H1 (cell line): ENCODE measurements at regions not wholly inside any gene's neighbourhood (a gene's known extent, or its start where the extent isn't known, plus 50 kb on each side); places are given as distances from the start of the nearest gene placed in this dataset.

ENCODE experiments used
- CTCF ChIA-PET: fragments of 300-600 bp; sonication (Branson Sonifier 250); formaldehyde crosslinking; loops from one replicate; lab custom pipeline; 2021; ENCODE audit not compliant: partially characterized antibody; lab: Charles Lee
- POLR2A ChIA-PET: fragments of 300-600 bp; sonication (Branson Sonifier 250); formaldehyde crosslinking; loops from one replicate; lab custom pipeline; 2021; ENCODE audit warnings: inconsistent platforms; ENCODE audit not compliant: partially characterized antibody; lab: Charles Lee
- DNase-seq, 2 experiments: peaks; one replicate each; pipeline versions ENCODE4 v3.0.0 to v3.0.0-alpha.2; 2010 to 2022; ENCODE audit warnings: low spot score in 2 of 2, low read depth in 1 of 2, mixed read lengths in 1 of 2
- FAIRE-seq: peaks from 2 replicates; lab custom pipeline; 2011; peaks lifted over from hg19 to GRCh38; lab: Jason Lieb, UNC
- H2AFZ ChIP-seq: 2 replicates; pipeline ENCODE4 v1.8.1; 2012; ENCODE audit warnings: low read length, inconsistent platforms
- H2AK5ac ChIP-seq: 2 replicates; pipeline ENCODE4 v1.6.1; 2013; ENCODE audit warnings: low read depth, low read length
- H2BK120ac ChIP-seq: replicated peaks from 2 replicates; pipeline ENCODE3; 2013; ENCODE audit warnings: low read depth, low read length, inconsistent platforms
- H2BK12ac ChIP-seq: 2 replicates; pipeline ENCODE4 v1.6.1; 2013; ENCODE audit warnings: low read depth, low read length
- H2BK15ac ChIP-seq: 2 replicates; pipeline ENCODE4 v1.6.1; 2013; ENCODE audit warnings: low read length
- H2BK20ac ChIP-seq: 2 replicates; pipeline ENCODE4 v1.6.1; 2013; ENCODE audit warnings: low read length
- H2BK5ac ChIP-seq: 2 replicates; pipeline ENCODE4 v1.6.1; 2013; ENCODE audit warnings: low read depth, low read length
- H3K14ac ChIP-seq: 2 replicates; pipeline ENCODE4 v1.6.1; 2013; ENCODE audit warnings: inconsistent platforms; ENCODE audit not compliant: insufficient read length
- H3K18ac ChIP-seq: 2 replicates; pipeline ENCODE4 v1.6.1; 2013; ENCODE audit warnings: low read length; ENCODE audit errors: extremely low read depth
- H3K23ac ChIP-seq: 2 replicates; pipeline ENCODE4 v1.6.1; 2013; ENCODE audit warnings: inconsistent platforms; ENCODE audit not compliant: insufficient read length
- H3K23me2 ChIP-seq: 2 replicates; pipeline ENCODE4 v1.6.1; 2013; ENCODE audit warnings: low read depth, low read length
- H3K27ac ChIP-seq: 2 replicates; pipeline ENCODE4 v1.6.1; 2011; ENCODE audit warnings: low read depth, low read length, inconsistent platforms
- H3K27me3 ChIP-seq, 4 experiments: replicated peaks in 1 of 4; 1 replicate in 1 of 4; 2 replicates in 3 of 4; pipeline versions ENCODE4 v1.6.1 to v1.8.1; 2011 to 2013; ENCODE audit warnings: low read length in 3 of 4, mild to moderate bottlenecking in 3 of 4, inconsistent platforms in 2 of 4, mixed read lengths in 2 of 4, moderate library complexity in 1 of 4; ENCODE audit not compliant: control insufficient read depth in 3 of 4, insufficient read depth in 3 of 4; ENCODE audit errors: extremely low read depth in 1 of 4
- H3K36me3 ChIP-seq, 4 experiments: 2 replicates each; pipeline versions ENCODE4 v1.6.1 to v1.8.1; 2011 to 2013; ENCODE audit warnings: mild to moderate bottlenecking in 4 of 4, low read length in 3 of 4, moderate library complexity in 2 of 4, control low read depth in 1 of 4, inconsistent platforms in 1 of 4; ENCODE audit not compliant: insufficient read depth in 4 of 4, control insufficient read depth in 2 of 4
- H3K4ac ChIP-seq: replicated peaks from 2 replicates; pipeline ENCODE3; 2013; ENCODE audit warnings: low read length, low read depth, mixed read lengths, inconsistent platforms; ENCODE audit not compliant: insufficient read length
- H3K4me1 ChIP-seq, 4 experiments: replicated peaks in 1 of 4; 1 replicate in 1 of 4; 2 replicates in 3 of 4; pipeline versions ENCODE4 v1.6.1 to v1.8.1; 2011 to 2013; ENCODE audit warnings: low read length in 3 of 4, inconsistent platforms in 2 of 4, mixed read lengths in 1 of 4; ENCODE audit not compliant: insufficient read depth in 4 of 4, control insufficient read depth in 3 of 4
- H3K4me2 ChIP-seq, 2 experiments: 2 replicates each; pipeline versions ENCODE4 v1.6.1 to v1.8.1; 2011 to 2013; ENCODE audit warnings: low read depth in 2 of 2, low read length in 2 of 2, control low read depth in 1 of 2, inconsistent platforms in 1 of 2, mild to moderate bottlenecking in 1 of 2; ENCODE audit not compliant: insufficient read depth in 1 of 2
- H3K4me3 ChIP-seq, 4 experiments: fragments of 200-600, 300-600 bp in 1 of 4; sonication (generic), shearing (Covaris generic), sonication (Bioruptor Twin) in 1 of 4; 2 replicates each; pipeline versions ENCODE4 v1.5.1 to v1.8.1; 2011 to 2016; ENCODE audit warnings: low read length in 4 of 4, low read depth in 3 of 4, control low read depth in 2 of 4, inconsistent platforms in 2 of 4, mild to moderate bottlenecking in 2 of 4, mixed read lengths in 1 of 4, moderate library complexity in 1 of 4; ENCODE audit not compliant: insufficient read depth in 2 of 4; ENCODE audit errors: extremely low read depth in 1 of 4
- H3K56ac ChIP-seq: replicated peaks from 2 replicates; pipeline ENCODE3; 2013; ENCODE audit warnings: low read depth, mild to moderate bottlenecking, mixed read lengths, low read length, inconsistent platforms; ENCODE audit not compliant: insufficient read length
- H3K79me1 ChIP-seq: 2 replicates; pipeline ENCODE4 v1.6.1; 2013; ENCODE audit warnings: low read depth, low read length, control low read depth
- H3K79me2 ChIP-seq, 2 experiments: 2 replicates each; pipeline versions ENCODE4 v1.6.1 to v1.8.1; 2012 to 2013; ENCODE audit warnings: low read length in 2 of 2, mild to moderate bottlenecking in 2 of 2, inconsistent platforms in 1 of 2; ENCODE audit not compliant: insufficient read depth in 2 of 2, control insufficient read depth in 1 of 2
- H3K9ac ChIP-seq, 4 experiments: replicated peaks in 1 of 4; 1 replicate in 1 of 4; 2 replicates in 3 of 4; pipeline versions ENCODE4 v1.6.1 to v1.8.1; 2011 to 2013; ENCODE audit warnings: low read depth in 3 of 4, low read length in 3 of 4, control low read depth in 2 of 4, mild to moderate bottlenecking in 2 of 4, moderate library complexity in 2 of 4, inconsistent platforms in 1 of 4; ENCODE audit errors: extremely low read depth in 1 of 4
- H3K9me3 ChIP-seq, 2 experiments: 2 replicates each; pipeline versions ENCODE4 v1.6.1 to v1.8.1; 2012 to 2013; ENCODE audit warnings: mild to moderate bottlenecking in 2 of 2, moderate library complexity in 2 of 2, control low read depth in 1 of 2, inconsistent platforms in 1 of 2, low read depth in 1 of 2, low read length in 1 of 2, mixed read lengths in 1 of 2; ENCODE audit not compliant: insufficient read depth in 2 of 2
- H4K20me1 ChIP-seq, 2 experiments: replicated peaks in 1 of 2; 2 replicates each; pipeline versions ENCODE3 to v1.8.1; 2011 to 2013; ENCODE audit warnings: inconsistent platforms in 2 of 2, low read length in 2 of 2, mild to moderate bottlenecking in 1 of 2; ENCODE audit not compliant: insufficient read depth in 2 of 2, control insufficient read depth in 1 of 2
- H4K5ac ChIP-seq: 2 replicates; pipeline ENCODE4 v1.6.1; 2013; ENCODE audit warnings: low read length, low read depth, mixed read lengths, inconsistent platforms; ENCODE audit not compliant: insufficient read length
- H4K8ac ChIP-seq: 2 replicates; pipeline ENCODE4 v1.8.0; 2013; ENCODE audit warnings: mild to moderate bottlenecking, moderate library complexity, low read length, inconsistent platforms; ENCODE audit not compliant: insufficient read depth; ENCODE audit errors: extremely low read depth
- H4K91ac ChIP-seq: replicated peaks from 2 replicates; pipeline ENCODE3; 2013; ENCODE audit warnings: low read length, mixed read lengths, inconsistent platforms; ENCODE audit not compliant: insufficient read length
- CBX5 ChIP-seq: fragments of 300-800, 300-1000 bp; sonication (generic); IDR thresholded peaks from 2 replicates; pipeline ENCODE4 v1.7.1; 2016; ENCODE audit warnings: antibody characterized with exemption, low read length, low read depth
- HDAC2 ChIP-seq, 2 experiments: fragments of 300-600 bp in 1 of 2; sonication (generic) in 1 of 2; IDR thresholded peaks; 2 replicates each; pipeline ENCODE4 v1.6.1; 2011 to 2012; ENCODE audit warnings: low read depth in 2 of 2, low read length in 2 of 2, mild to moderate bottlenecking in 2 of 2, moderate library complexity in 2 of 2, borderline replicate concordance in 1 of 2, inconsistent platforms in 1 of 2
- HDAC6 ChIP-seq: IDR thresholded peaks from one replicate; pipeline ENCODE4 v1.7.1; 2012; ENCODE audit warnings: low read depth, mild to moderate bottlenecking, inconsistent platforms, low read length, moderate library complexity
- JUN ChIP-seq: IDR thresholded peaks from 2 replicates; pipeline ENCODE4 v1.6.1; 2011; ENCODE audit warnings: low read depth, mild to moderate bottlenecking, improper control_type of control experiment, low read length
- JUND ChIP-seq: IDR thresholded peaks from 2 replicates; pipeline ENCODE4 v1.6.1; 2011; ENCODE audit warnings: mild to moderate bottlenecking, improper control_type of control experiment, low read length
- PHF8 ChIP-seq: fragments of 200-600 bp; sonication (generic); conservative IDR thresholded peaks from 2 replicates; pipeline ENCODE4 v1.7.1; 2012; ENCODE audit warnings: low read depth, mild to moderate bottlenecking, inconsistent platforms, low read length, moderate library complexity
- RXRA ChIP-seq: IDR thresholded peaks from 2 replicates; pipeline ENCODE4 v1.6.1; 2011; ENCODE audit warnings: low read depth, mild to moderate bottlenecking, low read length, moderate library complexity; ENCODE audit not compliant: insufficient read depth
- SIN3A ChIP-seq, 2 experiments: IDR thresholded peaks in 1 of 2; conservative IDR thresholded peaks in 1 of 2; 2 replicates each; pipeline ENCODE4 v1.6.1; 2011 to 2012; ENCODE audit warnings: low read length in 2 of 2, improper control_type of control experiment in 1 of 2, low read depth in 1 of 2, mild to moderate bottlenecking in 1 of 2
- SRF ChIP-seq: IDR thresholded peaks from 2 replicates; pipeline ENCODE4 v1.6.1; 2011; ENCODE audit warnings: mild to moderate bottlenecking, low read depth, low read length, moderate library complexity
- YY1 ChIP-seq: IDR thresholded peaks from 2 replicates; pipeline ENCODE4 v1.6.1; 2011; ENCODE audit warnings: low read depth, mild to moderate bottlenecking, low read length
- WGBS, 2 experiments: shearing (Covaris generic) in 1 of 2; methylation state at CpG; one replicate each; pipeline versions ENCODE4 v1.1.6 to v1.1.7; 2013 to 2015; ENCODE audit warnings: low lambda C conversion rate in 2 of 2, mixed read lengths in 2 of 2, inconsistent platforms in 1 of 2, low coverage in 1 of 2, missing lambda C conversion rate in 1 of 2; ENCODE audit not compliant: insufficient replicate concordance in 2 of 2, insufficient coverage in 1 of 2, insufficient read length in 1 of 2; ENCODE audit errors: extremely low coverage in 1 of 2, missing lambda C conversion rate in 1 of 2; 5-methylcytosine and 5-hydroxymethylcytosine counted together
- TF ChIP-seq, protein P1 (sequence below): IDR thresholded peaks from 2 replicates; pipeline ENCODE4 v1.6.1; 2012; ENCODE audit warnings: low read length, inconsistent platforms
- TF ChIP-seq, protein P2 (sequence below): IDR thresholded peaks from 2 replicates; pipeline ENCODE4 v1.6.1; 2012; ENCODE audit warnings: inconsistent platforms

DNA sequence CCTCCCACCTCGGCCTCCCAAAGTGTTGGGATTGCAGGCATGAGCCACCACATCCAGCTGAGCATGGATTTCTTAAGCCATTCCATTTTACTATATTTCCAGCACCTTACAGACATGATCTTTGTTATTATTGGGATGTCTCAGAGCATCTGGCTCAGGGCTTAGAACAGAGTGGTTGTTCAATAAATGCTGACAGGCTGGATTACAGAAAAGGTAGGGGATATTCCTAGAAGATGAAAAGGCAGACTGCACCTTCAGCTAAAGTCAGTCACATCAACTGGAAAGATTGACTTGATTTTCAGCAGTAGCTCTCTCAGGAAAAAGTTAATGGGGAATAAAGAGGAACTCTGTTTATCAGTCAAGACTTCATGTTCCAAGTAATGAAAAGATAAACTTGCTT lies 360.3 kb upstream of the ERCC4 start:
- Histone ChIP-seq H2BK20ac (no peak overlapping the region), H3K9ac (no peak overlapping the region), H4K5ac (no peak overlapping the region), H3K4me2 (no peak overlapping the region), H3K14ac (no peak overlapping the region), H3K18ac (no peak overlapping the region), H2AK5ac (no peak overlapping the region), H3K79me1 (no peaks in the 10 kb centered on the region), H2BK120ac (no peak overlapping the region), H3K27me3 (no peaks in the 10 kb centered on the region), H2BK15ac (no peak overlapping the region), H3K79me2 (no peaks in the 10 kb centered on the region), H3K4me3 (no peak overlapping the region), H3K36me3 (no peaks in the 10 kb centered on the region), H3K23me2 (no peaks in the 10 kb centered on the region), H4K91ac (no peak overlapping the region), H3K23ac (no peak overlapping the region), H3K4ac (no peak overlapping the region), H4K20me1 (no peaks in the 10 kb centered on the region), H2BK5ac (no peak overlapping the region), H2BK12ac (no peak overlapping the region), H3K27ac (no peak overlapping the region), H4K8ac (no peak overlapping the region), H3K56ac (no peak overlapping the region), H3K9me3 (no peaks in the 10 kb centered on the region), H3K4me1 (peaks cover 0 to 7% (median 4%) of the 10 kb centered on the region in 4 experiments; a peak in 5 of 7 replicates), H2AFZ (no peak overlapping the region)
- FAIRE-seq (no peak), DNase-seq (no peak)
- CTCF ChIA-PET: interaction anchor here (1.8 kb wide), 1 partner anchor 208 kb away, joined by 8 read pairs; no protein-coding TSS in a partner anchor
- POLR2A ChIA-PET: no interaction called here
- 100% methylated on average over 1 of the region's 1 CpG; no CpG with 5 or more reads in 1 of the 2 experiments for WGBS, 2 experiments
- TF ChIP-seq CBX5 (no peak), HDAC2 (IDR thresholded peaks at IDR 0.05; ENCODE audit: borderline replicate concordance in 1 of 2, low read depth in 2 of 2, low read length in 2 of 2) (no peak), PHF8 (no peak), RXRA (no peak), SRF (no peak), JUN (no peak), YY1 (no peak), HDAC6 (no peak), SIN3A (conservative IDR thresholded peaks at IDR 0.05 in 1 of 2, IDR thresholded peaks at IDR 0.05 in 1 of 2; ENCODE audit: low read depth in 1 of 2, low read length in 2 of 2) (no peak), JUND (no peak)
- TF ChIP-seq, protein P1, sequence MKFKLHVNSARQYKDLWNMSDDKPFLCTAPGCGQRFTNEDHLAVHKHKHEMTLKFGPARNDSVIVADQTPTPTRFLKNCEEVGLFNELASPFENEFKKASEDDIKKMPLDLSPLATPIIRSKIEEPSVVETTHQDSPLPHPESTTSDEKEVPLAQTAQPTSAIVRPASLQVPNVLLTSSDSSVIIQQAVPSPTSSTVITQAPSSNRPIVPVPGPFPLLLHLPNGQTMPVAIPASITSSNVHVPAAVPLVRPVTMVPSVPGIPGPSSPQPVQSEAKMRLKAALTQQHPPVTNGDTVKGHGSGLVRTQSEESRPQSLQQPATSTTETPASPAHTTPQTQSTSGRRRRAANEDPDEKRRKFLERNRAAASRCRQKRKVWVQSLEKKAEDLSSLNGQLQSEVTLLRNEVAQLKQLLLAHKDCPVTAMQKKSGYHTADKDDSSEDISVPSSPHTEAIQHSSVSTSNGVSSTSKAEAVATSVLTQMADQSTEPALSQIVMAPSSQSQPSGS: no peak
- TF ChIP-seq, protein P2, sequence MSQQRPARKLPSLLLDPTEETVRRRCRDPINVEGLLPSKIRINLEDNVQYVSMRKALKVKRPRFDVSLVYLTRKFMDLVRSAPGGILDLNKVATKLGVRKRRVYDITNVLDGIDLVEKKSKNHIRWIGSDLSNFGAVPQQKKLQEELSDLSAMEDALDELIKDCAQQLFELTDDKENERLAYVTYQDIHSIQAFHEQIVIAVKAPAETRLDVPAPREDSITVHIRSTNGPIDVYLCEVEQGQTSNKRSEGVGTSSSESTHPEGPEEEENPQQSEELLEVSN: no peak
